Left ventricle myocardium inferior (tissue), 1 donor: ENCODE measurements at regions not wholly inside any gene's neighbourhood (a gene's known extent, or its start where the extent isn't known, plus 50 kb on each side); places are given as distances from the start of the nearest gene placed in this dataset.

Experiments used
- DNase-seq: peaks from one replicate; pipeline ENCODE4 v3.0.0-alpha.2; 2020
- H3K27ac ChIP-seq: fragments of 200-600 bp; replicated peaks from 2 replicates; pipeline ENCODE4 v1.8.0; 2021
- H3K27me3 ChIP-seq: fragments of 200-600 bp; 2 replicates; pipeline ENCODE4 v1.8.0; 2021; ENCODE audit warnings: low read depth
- H3K36me3 ChIP-seq: fragments of 200-600 bp; 2 replicates; pipeline ENCODE4 v1.8.0; 2021
- H3K4me1 ChIP-seq: fragments of 200-600 bp; 2 replicates; pipeline ENCODE4 v1.8.0; 2021
- H3K4me3 ChIP-seq: fragments of 200-600 bp; 2 replicates; pipeline ENCODE4 v1.8.0; 2021; ENCODE audit warnings: mild to moderate bottlenecking, moderate library complexity
- H3K9me3 ChIP-seq: fragments of 200-600 bp; replicated peaks from 2 replicates; pipeline ENCODE4 v1.8.0; 2021
- intact Hi-C: fragments of 100-400 bp; cut with micrococcal nuclease; formaldehyde crosslinking; loops from one replicate; pipeline ENCODE4 v1.11.0; 2022
- TF ChIP-seq, protein P1 (sequence below): fragments of 200-600 bp; IDR thresholded peaks from 2 replicates; pipeline ENCODE4 v1.8.0; 2021; ENCODE audit warnings: antibody characterized with exemption, mild to moderate bottlenecking, borderline replicate concordance
- donor health status: DM: no; HTN: yes; CAD: no; lungs with severe emphysema.

DNA sequence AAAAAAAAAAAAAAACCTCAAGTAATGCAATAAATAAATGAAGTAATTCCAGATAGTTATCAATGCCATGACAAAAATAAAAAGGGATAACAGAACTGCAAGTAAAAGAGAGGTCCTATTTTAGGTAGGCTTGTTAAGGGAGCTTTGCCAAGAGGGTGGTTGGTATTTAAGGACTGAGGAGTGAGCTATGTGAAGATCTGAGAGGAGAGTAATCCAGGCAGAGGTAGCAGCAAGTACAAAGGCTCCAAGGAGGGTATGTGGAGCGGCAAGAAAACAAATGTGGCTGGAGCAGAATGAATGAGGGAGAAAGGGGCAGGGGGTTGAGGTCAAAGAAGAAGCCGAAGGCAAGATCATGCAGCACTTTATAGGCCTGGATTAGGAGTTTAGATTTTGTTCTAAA, 59.9 kb upstream of the CDC42BPA start:
- H3K27me3 ChIP-seq: no peaks in the 10 kb centered on the region
- no peaks in the 10 kb centered on the region for H3K9me3 ChIP-seq
- TF ChIP-seq, protein P1, sequence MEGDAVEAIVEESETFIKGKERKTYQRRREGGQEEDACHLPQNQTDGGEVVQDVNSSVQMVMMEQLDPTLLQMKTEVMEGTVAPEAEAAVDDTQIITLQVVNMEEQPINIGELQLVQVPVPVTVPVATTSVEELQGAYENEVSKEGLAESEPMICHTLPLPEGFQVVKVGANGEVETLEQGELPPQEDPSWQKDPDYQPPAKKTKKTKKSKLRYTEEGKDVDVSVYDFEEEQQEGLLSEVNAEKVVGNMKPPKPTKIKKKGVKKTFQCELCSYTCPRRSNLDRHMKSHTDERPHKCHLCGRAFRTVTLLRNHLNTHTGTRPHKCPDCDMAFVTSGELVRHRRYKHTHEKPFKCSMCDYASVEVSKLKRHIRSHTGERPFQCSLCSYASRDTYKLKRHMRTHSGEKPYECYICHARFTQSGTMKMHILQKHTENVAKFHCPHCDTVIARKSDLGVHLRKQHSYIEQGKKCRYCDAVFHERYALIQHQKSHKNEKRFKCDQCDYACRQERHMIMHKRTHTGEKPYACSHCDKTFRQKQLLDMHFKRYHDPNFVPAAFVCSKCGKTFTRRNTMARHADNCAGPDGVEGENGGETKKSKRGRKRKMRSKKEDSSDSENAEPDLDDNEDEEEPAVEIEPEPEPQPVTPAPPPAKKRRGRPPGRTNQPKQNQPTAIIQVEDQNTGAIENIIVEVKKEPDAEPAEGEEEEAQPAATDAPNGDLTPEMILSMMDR: no peak
- H3K4me3 ChIP-seq: no peak overlapping the region
- H3K4me1 ChIP-seq: peaks cover 12% of the 10 kb centered on the region
- H3K36me3 ChIP-seq: no peaks in the 10 kb centered on the region
- DNase-seq: no peak
- H3K27ac ChIP-seq: peak overlapping the region; percentile 48
- intact Hi-C loops: no loop called here

DNA sequence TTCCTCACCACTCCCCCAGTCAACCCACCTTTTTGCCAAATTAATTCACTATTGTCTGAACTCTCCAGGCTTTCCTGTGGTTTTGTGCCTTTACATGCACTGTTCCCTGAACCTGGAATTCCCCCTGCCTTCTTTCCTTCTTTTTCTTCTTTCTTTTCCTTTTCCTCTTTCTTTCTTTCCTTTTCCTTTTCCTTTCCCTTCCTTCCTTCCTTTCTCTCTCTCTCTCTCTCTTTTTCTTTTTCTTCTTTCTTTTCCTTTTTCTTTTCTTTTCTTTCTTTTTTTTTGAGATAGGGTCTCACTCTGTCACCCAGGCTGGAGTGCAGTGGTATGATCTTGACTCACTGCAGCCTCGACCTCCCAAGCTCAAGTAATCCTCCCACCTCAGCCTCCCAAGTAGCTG, 56.6 kb upstream of the CDC42BPA start:
- Histone ChIP-seq H3K4me1 (peaks cover 12% of the 10 kb centered on the region), H3K9me3 (no peaks in the 10 kb centered on the region), H3K4me3 (no peak overlapping the region), H3K27me3 (no peaks in the 10 kb centered on the region), H3K36me3 (no peaks in the 10 kb centered on the region), H3K27ac (no peak overlapping the region)
- no peak for DNase-seq
- intact Hi-C loops: no loop called here
- TF ChIP-seq, protein P1: no peak

DNA sequence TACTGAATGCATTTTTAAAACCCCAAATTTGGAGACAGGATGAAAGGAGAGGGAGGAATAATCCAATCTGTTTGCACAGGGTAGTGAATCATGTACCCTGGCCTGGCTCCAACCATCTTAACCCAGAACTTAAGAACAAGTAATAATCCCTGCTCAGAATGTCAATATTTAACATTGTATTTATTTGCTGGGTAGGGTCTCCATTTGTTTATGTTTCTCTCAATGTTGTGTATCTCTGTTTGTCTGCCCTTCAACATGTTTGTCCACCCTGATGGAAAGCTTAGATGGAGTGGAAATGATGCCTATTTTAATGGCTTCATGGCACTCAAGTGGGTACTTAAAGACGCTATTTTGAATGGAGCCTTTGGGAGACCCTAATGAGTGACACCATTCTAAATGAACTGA, 54.4 kb upstream of the CDC42BPA start:
- Histone ChIP-seq H3K9me3 (no peaks in the 10 kb centered on the region), H3K27ac (no peak overlapping the region), H3K4me1 (peaks cover 4% of the 10 kb centered on the region), H3K36me3 (no peaks in the 10 kb centered on the region), H3K27me3 (no peaks in the 10 kb centered on the region), H3K4me3 (no peak overlapping the region)
- intact Hi-C loops: no loop called here
- no peak for DNase-seq
- TF ChIP-seq, protein P1: no peak

DNA sequence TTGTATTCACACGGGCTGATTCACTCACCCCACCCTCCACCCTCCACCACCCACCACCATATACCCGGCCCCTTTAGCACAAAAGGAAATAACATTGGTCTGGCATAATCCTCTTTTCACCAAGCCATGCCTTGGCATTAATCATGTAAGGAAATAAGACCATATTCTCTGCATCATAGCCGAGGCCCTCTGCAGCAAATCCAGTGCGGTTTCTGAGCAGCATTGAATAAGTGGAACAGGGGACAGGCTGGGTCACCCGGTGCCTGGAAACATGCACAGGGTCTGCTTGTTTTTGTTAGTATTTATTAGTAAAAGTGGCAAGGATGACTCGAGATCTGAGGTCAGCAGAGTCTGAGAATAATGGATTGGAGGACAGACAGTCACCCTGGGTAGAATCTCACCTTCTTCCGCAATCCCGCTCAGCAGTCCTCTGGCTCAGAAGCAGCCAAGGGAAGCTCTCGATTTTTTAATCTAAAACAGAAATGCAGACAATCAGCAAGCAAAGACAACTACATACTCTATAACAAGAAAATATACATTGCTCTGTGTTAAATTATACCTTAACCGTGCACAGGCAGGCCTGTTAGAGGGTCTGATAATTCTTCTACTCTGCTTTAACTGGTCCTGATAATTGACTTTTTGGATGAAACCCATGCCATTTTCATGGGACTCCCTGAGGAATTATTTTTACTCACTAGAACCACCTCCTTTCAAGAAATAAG, 52.4 kb upstream of the CDC42BPA start:
- no peak overlapping the region for H3K4me3 ChIP-seq
- intact Hi-C loops: no loop called here
- DNase-seq: no peak
- H3K9me3 ChIP-seq: no peaks in the 10 kb centered on the region
- TF ChIP-seq, protein P1: no peak
- no peaks in the 10 kb centered on the region for H3K36me3 ChIP-seq
- no peaks in the 10 kb centered on the region for H3K27me3 ChIP-seq
- no peak overlapping the region for H3K27ac ChIP-seq
- no peaks in the 10 kb centered on the region for H3K4me1 ChIP-seq

DNA sequence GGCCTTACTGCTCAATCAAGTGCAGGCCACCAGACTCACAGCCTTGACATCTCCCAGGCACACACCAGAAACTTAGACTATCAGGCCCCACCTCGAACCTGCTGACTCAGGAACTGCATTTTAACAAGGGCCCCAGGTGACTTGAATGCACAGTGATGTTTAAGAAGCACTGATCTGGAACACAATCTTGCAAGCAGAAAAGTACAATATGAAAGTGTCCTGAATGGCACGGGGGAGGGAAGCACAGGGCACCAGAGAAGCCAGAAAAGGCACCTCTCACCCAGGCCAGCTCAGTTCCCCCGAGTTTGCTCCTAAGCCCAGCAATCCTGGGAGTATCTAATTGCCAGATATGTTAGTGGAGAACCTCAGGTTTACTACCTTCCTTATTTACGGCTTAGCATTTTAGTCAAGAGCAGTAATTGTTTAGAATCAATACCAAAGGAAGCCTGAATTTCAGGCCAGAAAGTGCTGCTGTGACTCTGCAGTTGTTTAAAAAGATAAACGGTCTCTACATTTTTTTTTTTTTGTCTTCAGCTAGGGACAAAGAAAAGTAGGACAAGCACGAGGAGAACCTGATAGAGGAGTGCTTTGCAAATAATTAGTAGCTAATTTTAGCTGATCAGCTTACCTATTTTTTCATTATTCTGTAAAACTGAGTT, 50.9 kb upstream of the CDC42BPA start:
- Histone ChIP-seq H3K9me3 (no peaks in the 10 kb centered on the region), H3K27me3 (no peaks in the 10 kb centered on the region), H3K36me3 (no peaks in the 10 kb centered on the region), H3K27ac (no peak overlapping the region), H3K4me1 (no peaks in the 10 kb centered on the region), H3K4me3 (no peak overlapping the region)
- no peak for DNase-seq
- intact Hi-C loops: no loop called here
- TF ChIP-seq, protein P1: no peak
